Stomach (tissue), 8 donors: ENCODE measurements at regions not wholly inside any gene's neighbourhood (a gene's known extent, or its start where the extent isn't known, plus 50 kb on each side); places are given as distances from the start of the nearest gene placed in this dataset.

ENCODE experiments used
- DNase-seq, 2 donors: peaks; one replicate each; pipeline versions ENCODE4 v3.0.0 to v3.0.0-alpha.2; 2013 to 2019
- H3K27ac ChIP-seq, 5 donors: fragments of 200-600 bp in 4 of 5; sonication (generic) in 4 of 5; one replicate each; pipeline ENCODE4 v1.5.1; 2013 to 2019; ENCODE audit warnings: mild to moderate bottlenecking in 1 of 5, moderate library complexity in 1 of 5
- H3K27me3 ChIP-seq, 3 donors: fragments of 200-600 bp; sonication (generic); one replicate each; pipeline ENCODE4 v1.5.1; 2017 to 2019; ENCODE audit warnings: mixed run types in 1 of 3
- H3K36me3 ChIP-seq, 4 donors: fragments of 200-600 bp; sonication (generic); 1 replicate in 3 of 4; 2 replicates in 1 of 4; pipeline ENCODE4 v1.5.1; 2016 to 2019
- H3K4me1 ChIP-seq, 4 donors: fragments of 200-600 bp; sonication (generic); one replicate each; pipeline ENCODE4 v1.5.1; 2016 to 2019
- H3K4me3 ChIP-seq, 4 donors: fragments of 200-600 bp; sonication (generic) in 3 of 4; one replicate each; pipeline ENCODE4 v1.5.1; 2016 to 2019; ENCODE audit warnings: mild to moderate bottlenecking in 1 of 4
- H3K9me3 ChIP-seq, 4 donors: fragments of 200-600 bp; sonication (generic); one replicate each; pipeline ENCODE4 v1.5.1; 2016 to 2019
- CTCF ChIP-seq, 7 experiments: fragments of 450-650 bp in 4 of 7; fragments of 200-600 bp in 3 of 7; sonication (generic) in 3 of 7; IDR thresholded peaks; one replicate each; pipeline ENCODE4 v1.5.1; 2016 to 2019; ENCODE audit warnings: antibody characterized with exemption in 7 of 7, control low read depth in 2 of 7, mild to moderate bottlenecking in 1 of 7
- EP300 ChIP-seq: sonication (generic); formaldehyde crosslinking; IDR thresholded peaks from one replicate; pipeline ENCODE4 v1.6.1; 2017; ENCODE audit warnings: antibody characterized with exemption
- POLR2A ChIP-seq, 4 donors: fragments of 450-650 bp; IDR thresholded peaks; one replicate each; pipeline ENCODE4 v1.6.1; 2016; ENCODE audit warnings: antibody characterized with exemption in 4 of 4, control low read depth in 2 of 4, mild to moderate bottlenecking in 1 of 4, moderate library complexity in 1 of 4
- POLR2AphosphoS5 ChIP-seq, 3 donors: sonication (generic); formaldehyde crosslinking; IDR thresholded peaks; one replicate each; pipeline ENCODE4 v1.6.1; 2016; ENCODE audit warnings: antibody characterized with exemption in 3 of 3
- WGBS, 5 donors: extraction: QIAGEN DNeasy Blood & Tissue Kit in 3 of 5; methylation state at CpG; one replicate each; pipeline versions ENCODE4 v1.1.5 to v1.1.7; 2013 to 2018; 5-methylcytosine and 5-hydroxymethylcytosine counted together
- intact Hi-C: fragments of 100-400 bp; cut with DNase I; formaldehyde crosslinking; loops from one replicate; pipeline ENCODE4 v1.15.1; 2023; ENCODE audit warnings: low total_unique reads
- donor health status: healthy with polysubstance abuse.
- donor health status: Bipolar disorder and iron deficiency.
- donor health status: healthy.

- intact Hi-C loops = no loop called here
- H3K4me1 ChIP-seq = no peaks in the 10 kb centered on the region
- H3K4me3 ChIP-seq = no peak overlapping the region
- no peaks in the 10 kb centered on the region for H3K27me3 ChIP-seq
- no peaks in the 10 kb centered on the region for H3K36me3 ChIP-seq
- no peaks in the 10 kb centered on the region for H3K9me3 ChIP-seq
- H3K27ac ChIP-seq = no peak overlapping the region
- TF ChIP-seq POLR2A (IDR thresholded peaks at IDR 0.05) (no peak), POLR2AphosphoS5 (IDR thresholded peaks at IDR 0.05) (no peak), CTCF (IDR thresholded peaks at IDR 0.05) (no peak), EP300 (no peak)
- no peak for DNase-seq
These were observed 1136.6 kb upstream of the PABPC4L start for GRCh38 chr4:135338181-135338580.

GRCh38 chr4:135325264-135325663 lies 1123.7 kb upstream of the PABPC4L start:
- intact Hi-C loops = no loop called here
- DNase-seq = no peak
- TF ChIP-seq EP300 (no peak), POLR2AphosphoS5 (IDR thresholded peaks at IDR 0.05) (no peak), CTCF (IDR thresholded peaks at IDR 0.05) (no peak), POLR2A (IDR thresholded peaks at IDR 0.05) (no peak)
- no peak overlapping the region for H3K27ac ChIP-seq
- no peaks in the 10 kb centered on the region for H3K27me3 ChIP-seq
- 28 to 40% (median 35%) methylated on average over 2 of the region's 2 CpGs for WGBS, 5 donors
- no peak overlapping the region for H3K4me3 ChIP-seq
- no peaks in the 10 kb centered on the region for H3K36me3 ChIP-seq
- H3K9me3 ChIP-seq = peaks cover 0 to 26% (median 6%) of the 10 kb centered on the region in 4 donors
- H3K4me1 ChIP-seq = no peaks in the 10 kb centered on the region

- Histone ChIP-seq H3K36me3 (no peaks in the 10 kb centered on the region), H3K9me3 (peaks cover 0 to 33% (median 10%) of the 10 kb centered on the region in 4 donors), H3K27ac (no peak overlapping the region), H3K4me3 (no peak overlapping the region), H3K4me1 (no peaks in the 10 kb centered on the region), H3K27me3 (no peaks in the 10 kb centered on the region)
- WGBS, 5 donors = 83 to 91% (median 86%) methylated on average over 2 of the region's 2 CpGs
- intact Hi-C loops = no loop called here
- no peak for DNase-seq
- TF ChIP-seq EP300 (no peak), CTCF (IDR thresholded peaks at IDR 0.05) (no peak), POLR2AphosphoS5 (IDR thresholded peaks at IDR 0.05) (no peak), POLR2A (IDR thresholded peaks at IDR 0.05) (no peak)
These were observed 1118.1 kb upstream of the PABPC4L start for GRCh38 chr4:135319685-135320084.

- DNase-seq = peak in 1 of 2 donors; percentile 7
- Histone ChIP-seq H3K27me3 (no peaks in the 10 kb centered on the region), H3K4me3 (no peak overlapping the region), H3K4me1 (no peaks in the 10 kb centered on the region), H3K36me3 (no peaks in the 10 kb centered on the region), H3K27ac (no peak overlapping the region), H3K9me3 (peaks cover 0 to 17% (median 7%) of the 10 kb centered on the region in 4 donors)
- TF ChIP-seq CTCF (IDR thresholded peaks at IDR 0.05) = no peak
- TF ChIP-seq POLR2AphosphoS5 (IDR thresholded peaks at IDR 0.05) = no peak
- TF ChIP-seq EP300 = no peak
- no peak for TF ChIP-seq POLR2A (IDR thresholded peaks at IDR 0.05)
- 52 to 66% (median 64%) methylated on average over 7 of the region's 7 CpGs for WGBS, 5 donors
- intact Hi-C loops = no loop called here
These were observed 1114.7 kb upstream of the PABPC4L start for GRCh38 chr4:135316266-135316779.
